ENCODE measurements at regions not wholly inside any gene's neighbourhood (a gene's known extent, or its start where the extent isn't known, plus 50 kb on each side); places are given as distances from the start of the nearest gene placed in this dataset.

DNA sequence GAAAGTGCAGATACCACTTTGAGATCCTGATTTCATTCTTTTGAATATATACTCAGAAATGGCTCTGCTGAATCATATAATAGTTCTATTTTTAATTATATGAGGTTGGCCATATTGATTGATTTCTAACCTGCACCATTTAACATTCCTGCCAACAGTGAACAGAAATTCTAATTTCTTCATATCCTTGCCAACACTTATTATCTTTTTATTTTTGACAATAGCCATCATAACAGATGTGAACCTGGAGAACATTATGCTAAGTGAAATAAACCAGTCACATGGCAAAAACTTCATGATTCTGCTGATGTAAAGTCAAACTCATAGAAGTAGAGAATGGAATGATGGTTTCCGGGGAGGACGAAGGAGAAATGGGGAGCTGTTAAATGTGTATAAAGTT lies 344.5 kb upstream of the CYRIA start:
- TF ChIP-seq POLR2A (IDR thresholded peaks at IDR 0.05) (no peak), POLR2AphosphoS5 (IDR thresholded peaks at IDR 0.05) (no peak)
- TF ChIP-seq, protein P1, sequence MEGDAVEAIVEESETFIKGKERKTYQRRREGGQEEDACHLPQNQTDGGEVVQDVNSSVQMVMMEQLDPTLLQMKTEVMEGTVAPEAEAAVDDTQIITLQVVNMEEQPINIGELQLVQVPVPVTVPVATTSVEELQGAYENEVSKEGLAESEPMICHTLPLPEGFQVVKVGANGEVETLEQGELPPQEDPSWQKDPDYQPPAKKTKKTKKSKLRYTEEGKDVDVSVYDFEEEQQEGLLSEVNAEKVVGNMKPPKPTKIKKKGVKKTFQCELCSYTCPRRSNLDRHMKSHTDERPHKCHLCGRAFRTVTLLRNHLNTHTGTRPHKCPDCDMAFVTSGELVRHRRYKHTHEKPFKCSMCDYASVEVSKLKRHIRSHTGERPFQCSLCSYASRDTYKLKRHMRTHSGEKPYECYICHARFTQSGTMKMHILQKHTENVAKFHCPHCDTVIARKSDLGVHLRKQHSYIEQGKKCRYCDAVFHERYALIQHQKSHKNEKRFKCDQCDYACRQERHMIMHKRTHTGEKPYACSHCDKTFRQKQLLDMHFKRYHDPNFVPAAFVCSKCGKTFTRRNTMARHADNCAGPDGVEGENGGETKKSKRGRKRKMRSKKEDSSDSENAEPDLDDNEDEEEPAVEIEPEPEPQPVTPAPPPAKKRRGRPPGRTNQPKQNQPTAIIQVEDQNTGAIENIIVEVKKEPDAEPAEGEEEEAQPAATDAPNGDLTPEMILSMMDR (IDR thresholded peaks at IDR 0.05) = no peak
- Histone ChIP-seq H3K36me3 (no peaks in the 10 kb centered on the region), H3K4me3 (no peak overlapping the region), H3K27ac (no peak overlapping the region), H3K9me3 (no peaks in the 10 kb centered on the region), H3K4me1 (no peaks in the 10 kb centered on the region), H3K27me3 (no peaks in the 10 kb centered on the region)
- DNase-seq (ENCODE audit: low spot score in 2 of 2) = no peak
- intact Hi-C loops (cut with DNase I; ENCODE audit: low total_unique reads) = no loop called here

DNA sequence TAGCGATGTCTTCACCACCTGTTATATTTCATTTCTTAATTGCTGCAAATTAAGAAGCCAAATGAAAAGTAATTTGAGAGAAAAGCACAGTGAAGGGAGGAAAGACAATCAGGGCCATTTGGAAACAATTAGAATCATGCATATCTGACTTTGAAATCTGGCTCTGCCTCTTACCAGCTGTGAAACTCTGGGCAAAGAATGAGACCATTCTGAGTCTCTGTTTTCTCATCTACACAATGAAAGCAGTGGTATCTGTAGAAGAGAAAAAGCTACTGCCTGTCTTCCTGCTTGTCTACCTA lies 334.5 kb upstream of the CYRIA start:
- intact Hi-C loops (cut with DNase I; ENCODE audit: low total_unique reads) = no loop called here
- DNase-seq (ENCODE audit: low spot score in 2 of 2) = no peak
- no peak overlapping the region for H3K4me3 ChIP-seq
- no peaks in the 10 kb centered on the region for H3K27me3 ChIP-seq
- no peaks in the 10 kb centered on the region for H3K4me1 ChIP-seq
- peaks cover 0 to 16% of the 10 kb centered on the region in 2 donors for H3K9me3 ChIP-seq
- H3K36me3 ChIP-seq = no peaks in the 10 kb centered on the region
- H3K27ac ChIP-seq = no peak overlapping the region
- TF ChIP-seq, protein P1 (IDR thresholded peaks at IDR 0.05) = no peak
- TF ChIP-seq POLR2A (IDR thresholded peaks at IDR 0.05) (no peak), POLR2AphosphoS5 (IDR thresholded peaks at IDR 0.05) (no peak)

GRCh38 chr2:16999347-17000183 lies 333.9 kb upstream of the CYRIA start:
- no peaks in the 10 kb centered on the region for H3K27me3 ChIP-seq
- H3K4me3 ChIP-seq = no peak overlapping the region
- H3K36me3 ChIP-seq = no peaks in the 10 kb centered on the region
- peaks cover 0 to 16% of the 10 kb centered on the region in 2 donors for H3K9me3 ChIP-seq
- no peak overlapping the region for H3K27ac ChIP-seq
- DNase-seq (ENCODE audit: low spot score in 2 of 2) = no peak
- no peaks in the 10 kb centered on the region for H3K4me1 ChIP-seq
- TF ChIP-seq, protein P1 (IDR thresholded peaks at IDR 0.05) = no peak
- TF ChIP-seq POLR2A (IDR thresholded peaks at IDR 0.05) (no peak), POLR2AphosphoS5 (IDR thresholded peaks at IDR 0.05) (no peak)
- intact Hi-C loops (cut with DNase I; ENCODE audit: low total_unique reads) = no loop called here

DNA sequence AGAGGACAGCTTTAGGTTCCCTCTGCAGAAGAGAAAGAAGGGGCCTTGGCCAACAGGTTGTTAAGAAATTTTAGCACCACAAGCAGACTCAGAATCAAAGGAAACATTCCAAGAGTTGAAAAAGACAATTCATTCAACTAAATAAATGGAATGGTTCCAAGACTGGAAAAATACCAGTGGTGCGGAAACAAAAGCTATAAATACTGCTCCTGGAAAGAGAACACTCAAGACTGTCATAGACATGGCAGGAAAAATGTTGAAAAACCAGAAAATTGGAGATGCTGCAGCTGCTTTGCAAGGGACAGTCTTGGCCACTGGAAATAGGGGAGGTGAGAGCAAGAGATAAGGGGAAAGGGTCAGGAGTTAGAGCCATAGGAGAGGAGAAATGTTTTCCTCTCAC lies 312.7 kb upstream of the CYRIA start:
- TF ChIP-seq POLR2A (IDR thresholded peaks at IDR 0.05) (no peak), POLR2AphosphoS5 (IDR thresholded peaks at IDR 0.05) (no peak)
- TF ChIP-seq, protein P1 (IDR thresholded peaks at IDR 0.05) = no peak
- Histone ChIP-seq H3K4me3 (no peak overlapping the region), H3K36me3 (no peaks in the 10 kb centered on the region), H3K4me1 (no peaks in the 10 kb centered on the region), H3K27me3 (no peaks in the 10 kb centered on the region), H3K9me3 (no peaks in the 10 kb centered on the region), H3K27ac (no peak overlapping the region)
- intact Hi-C loops (cut with DNase I; ENCODE audit: low total_unique reads) = no loop called here
- DNase-seq (ENCODE audit: low spot score in 2 of 2) = no peak

DNA sequence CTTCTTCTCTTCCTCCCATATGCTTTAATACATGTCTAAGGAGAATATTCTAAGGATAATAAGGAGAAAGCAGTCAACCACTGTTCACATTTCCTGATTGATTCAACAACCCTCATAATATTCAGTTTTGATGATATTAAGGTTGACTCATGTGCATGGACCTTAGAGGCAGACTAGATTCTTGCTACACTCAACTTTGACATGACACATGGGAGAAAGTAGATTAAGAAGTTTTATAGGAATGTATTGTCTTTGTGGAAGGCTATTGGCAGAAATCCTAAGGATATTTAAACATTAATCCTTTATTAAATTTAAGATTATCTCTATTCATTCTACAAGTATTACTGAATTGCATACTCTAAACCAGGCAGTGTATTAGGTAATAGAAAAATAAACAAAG lies 309.1 kb upstream of the CYRIA start:
- Histone ChIP-seq H3K9me3 (no peaks in the 10 kb centered on the region), H3K4me3 (no peak overlapping the region), H3K36me3 (no peaks in the 10 kb centered on the region), H3K27ac (no peak overlapping the region), H3K4me1 (no peaks in the 10 kb centered on the region), H3K27me3 (no peaks in the 10 kb centered on the region)
- TF ChIP-seq POLR2A (IDR thresholded peaks at IDR 0.05) (no peak), POLR2AphosphoS5 (IDR thresholded peaks at IDR 0.05) (no peak)
- TF ChIP-seq, protein P1 (IDR thresholded peaks at IDR 0.05) = no peak
- no peak for DNase-seq (ENCODE audit: low spot score in 2 of 2)
- intact Hi-C loops (cut with DNase I; ENCODE audit: low total_unique reads) = no loop called here
